ENCODE measurements at regions not wholly inside any gene's neighbourhood (a gene's known extent, or its start where the extent isn't known, plus 50 kb on each side); places are given as distances from the start of the nearest gene placed in this dataset.
"Not testable (repeated sequence)": the region's sequence is repeated elsewhere in the genome, so short reads cannot be mapped to it uniquely, and the experiment has no call there.

DNA sequence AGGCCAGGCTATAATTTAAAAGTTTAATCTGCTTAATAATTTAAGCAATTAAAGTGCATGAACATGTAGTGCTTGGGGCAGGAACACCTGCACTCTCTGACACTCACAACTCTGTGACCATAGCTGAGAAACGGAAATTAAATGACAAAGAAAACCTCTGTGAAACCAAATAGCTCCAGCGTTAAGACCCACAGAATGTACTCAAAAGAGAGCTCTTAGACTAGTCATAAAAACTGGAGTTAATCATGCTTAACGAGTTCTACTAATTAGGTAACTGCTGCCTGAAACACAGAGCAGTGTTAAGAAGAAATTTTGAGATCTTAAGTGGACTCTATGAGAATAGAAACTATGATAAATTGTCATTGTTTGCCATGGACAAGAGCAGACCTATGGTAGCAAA, 174.4 kb upstream of the SPIN4 start:
- Histone ChIP-seq H3K79me2 (ENCODE audit: control insufficient read depth, insufficient read depth, low read length, unreplicated experiment) (no peaks in the 10 kb centered on the region), H3K36me3 (ENCODE audit: insufficient read depth, low read length) (no peaks in the 10 kb centered on the region), H3K27ac (ENCODE audit: low read depth, low read length) (no peak overlapping the region), H3K4me3 (ENCODE audit: low read depth, low read length) (no peak overlapping the region), H2AFZ (ENCODE audit: low read length, unreplicated experiment) (no peak overlapping the region), H3K27me3 (ENCODE audit: insufficient read depth, low read length) (no peaks in the 10 kb centered on the region), H3K4me1 (ENCODE audit: control insufficient read depth, insufficient read depth, low read length, unreplicated experiment) (no peaks in the 10 kb centered on the region)

GRCh38 chrX:63519368-63519767, 168.2 kb upstream of the SPIN4 start:
- H3K79me2 ChIP-seq (ENCODE audit: control insufficient read depth, insufficient read depth, low read length, unreplicated experiment); H3K27me3 ChIP-seq (ENCODE audit: insufficient read depth, low read length); H3K36me3 ChIP-seq (ENCODE audit: insufficient read depth, low read length); H3K4me1 ChIP-seq (ENCODE audit: control insufficient read depth, insufficient read depth, low read length, unreplicated experiment); H2AFZ ChIP-seq (ENCODE audit: low read length, unreplicated experiment); H3K27ac ChIP-seq (ENCODE audit: low read depth, low read length); H3K4me3 ChIP-seq (ENCODE audit: low read depth, low read length): not testable (repeated sequence)

DNA sequence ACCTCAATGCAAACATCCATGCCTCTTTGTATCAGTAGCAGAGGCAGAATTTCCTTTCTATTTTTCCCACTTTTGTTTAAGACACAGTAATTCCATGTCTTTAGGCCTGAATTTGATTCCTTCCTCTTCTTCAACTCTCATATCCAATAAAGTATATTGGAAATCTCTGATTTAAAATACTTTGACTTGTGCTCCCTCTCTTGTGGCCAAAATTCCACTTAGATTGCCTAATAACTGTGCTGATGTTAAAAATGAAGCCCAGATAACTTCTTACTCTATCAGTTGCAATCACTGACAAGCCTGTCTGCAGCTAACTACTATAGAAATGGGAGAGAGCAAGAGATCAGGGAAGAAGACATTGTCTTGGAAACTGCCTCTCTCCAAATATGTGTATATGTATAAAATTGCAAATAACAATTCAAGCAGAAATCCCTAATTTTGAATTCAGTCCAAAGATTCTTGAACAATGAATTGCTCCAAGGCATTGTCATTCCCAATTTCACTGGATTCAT, 163.5 kb upstream of the SPIN4 start:
- peaks cover 21% of the 10 kb centered on the region for H3K4me1 ChIP-seq (ENCODE audit: control insufficient read depth, insufficient read depth, low read length, unreplicated experiment)
- no peak overlapping the region for H2AFZ ChIP-seq (ENCODE audit: low read length, unreplicated experiment)
- no peaks in the 10 kb centered on the region for H3K79me2 ChIP-seq (ENCODE audit: control insufficient read depth, insufficient read depth, low read length, unreplicated experiment)
- peak overlapping the region; percentile 75 for H3K27ac ChIP-seq (ENCODE audit: low read depth, low read length)
- no peaks in the 10 kb centered on the region for H3K36me3 ChIP-seq (ENCODE audit: insufficient read depth, low read length)
- H3K27me3 ChIP-seq (ENCODE audit: insufficient read depth, low read length) = no peaks in the 10 kb centered on the region
- peak overlapping the region; percentile 25; the same call in 1 of the 2 replicates for H3K4me3 ChIP-seq (ENCODE audit: low read depth, low read length)

- Histone ChIP-seq H2AFZ (ENCODE audit: low read length, unreplicated experiment) (no peak overlapping the region), H3K79me2 (ENCODE audit: control insufficient read depth, insufficient read depth, low read length, unreplicated experiment) (no peaks in the 10 kb centered on the region), H3K4me3 (ENCODE audit: low read depth, low read length) (peak overlapping the region; percentile 25; the same call in 1 of the 2 replicates), H3K36me3 (ENCODE audit: insufficient read depth, low read length) (no peaks in the 10 kb centered on the region), H3K27ac (ENCODE audit: low read depth, low read length) (peak overlapping the region; percentile 75), H3K4me1 (ENCODE audit: control insufficient read depth, insufficient read depth, low read length, unreplicated experiment) (peaks cover 21% of the 10 kb centered on the region), H3K27me3 (ENCODE audit: insufficient read depth, low read length) (no peaks in the 10 kb centered on the region)
These were observed 162.9 kb upstream of the SPIN4 start for GRCh38 chrX:63513825-63514568.

DNA sequence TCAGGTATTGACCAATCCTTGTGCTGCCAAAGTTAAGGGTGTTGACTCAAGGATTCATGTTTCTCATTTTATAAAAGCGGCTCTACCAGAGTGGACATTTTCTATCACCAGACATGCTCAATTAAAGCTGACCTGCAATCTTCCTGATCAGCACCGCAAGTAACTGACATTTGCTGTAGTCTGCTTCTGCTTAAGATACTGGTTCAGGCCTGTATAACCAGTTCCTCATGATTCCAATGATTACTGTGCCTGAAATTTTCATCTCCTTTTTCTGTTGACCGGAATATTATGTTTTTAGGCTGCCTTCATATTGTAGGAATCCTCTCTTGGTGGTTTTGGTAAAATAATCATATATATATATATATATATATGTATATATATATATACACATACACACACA, 160.2 kb upstream of the SPIN4 start:
- H3K36me3 ChIP-seq (ENCODE audit: insufficient read depth, low read length) = no peaks in the 10 kb centered on the region
- H3K27me3 ChIP-seq (ENCODE audit: insufficient read depth, low read length) = no peaks in the 10 kb centered on the region
- H3K79me2 ChIP-seq (ENCODE audit: control insufficient read depth, insufficient read depth, low read length, unreplicated experiment) = no peaks in the 10 kb centered on the region
- no peak overlapping the region for H3K27ac ChIP-seq (ENCODE audit: low read depth, low read length)
- H2AFZ ChIP-seq (ENCODE audit: low read length, unreplicated experiment) = no peak overlapping the region
- H3K4me3 ChIP-seq (ENCODE audit: low read depth, low read length) = no peak overlapping the region
- H3K4me1 ChIP-seq (ENCODE audit: control insufficient read depth, insufficient read depth, low read length, unreplicated experiment) = peaks cover 21% of the 10 kb centered on the region

- Histone ChIP-seq H3K36me3 (ENCODE audit: insufficient read depth, low read length) (no peaks in the 10 kb centered on the region), H2AFZ (ENCODE audit: low read length, unreplicated experiment) (no peak overlapping the region), H3K27me3 (ENCODE audit: insufficient read depth, low read length) (no peaks in the 10 kb centered on the region), H3K27ac (ENCODE audit: low read depth, low read length) (no peak overlapping the region), H3K79me2 (ENCODE audit: control insufficient read depth, insufficient read depth, low read length, unreplicated experiment) (no peaks in the 10 kb centered on the region), H3K4me1 (ENCODE audit: control insufficient read depth, insufficient read depth, low read length, unreplicated experiment) (peaks cover 18% of the 10 kb centered on the region), H3K4me3 (ENCODE audit: low read depth, low read length) (no peak overlapping the region)
These were observed 157.5 kb upstream of the SPIN4 start for GRCh38 chrX:63508668-63509067.

GRCh38 chrX:63506320-63506719, 155.2 kb upstream of the SPIN4 start:
- no peaks in the 10 kb centered on the region for H3K79me2 ChIP-seq (ENCODE audit: control insufficient read depth, insufficient read depth, low read length, unreplicated experiment)
- H3K27me3 ChIP-seq (ENCODE audit: insufficient read depth, low read length) = no peaks in the 10 kb centered on the region
- H3K36me3 ChIP-seq (ENCODE audit: insufficient read depth, low read length) = no peaks in the 10 kb centered on the region
- no peak overlapping the region for H3K27ac ChIP-seq (ENCODE audit: low read depth, low read length)
- H3K4me3 ChIP-seq (ENCODE audit: low read depth, low read length) = no peak overlapping the region
- H2AFZ ChIP-seq (ENCODE audit: low read length, unreplicated experiment) = no peak overlapping the region
- peaks cover 17% of the 10 kb centered on the region for H3K4me1 ChIP-seq (ENCODE audit: control insufficient read depth, insufficient read depth, low read length, unreplicated experiment)

- no peak overlapping the region for H2AFZ ChIP-seq (ENCODE audit: low read length, unreplicated experiment)
- no peak overlapping the region for H3K4me3 ChIP-seq (ENCODE audit: low read depth, low read length)
- no peaks in the 10 kb centered on the region for H3K27me3 ChIP-seq (ENCODE audit: insufficient read depth, low read length)
- 0 out of 2 replicates have a peak, but pooled peaks cover 4% of the 10 kb centered on the region for H3K36me3 ChIP-seq (ENCODE audit: insufficient read depth, low read length)
- peaks cover 17% of the 10 kb centered on the region for H3K4me1 ChIP-seq (ENCODE audit: control insufficient read depth, insufficient read depth, low read length, unreplicated experiment)
- H3K79me2 ChIP-seq (ENCODE audit: control insufficient read depth, insufficient read depth, low read length, unreplicated experiment) = no peaks in the 10 kb centered on the region
- H3K27ac ChIP-seq (ENCODE audit: low read depth, low read length) = no peak overlapping the region
These were observed 152.4 kb upstream of the SPIN4 start for GRCh38 chrX:63503541-63503940.

GRCh38 chrX:63488546-63489373, 137.6 kb upstream of the SPIN4 start:
- H3K4me3 ChIP-seq (ENCODE audit: low read depth, low read length) = no peak overlapping the region
- H3K4me1 ChIP-seq (ENCODE audit: control insufficient read depth, insufficient read depth, low read length, unreplicated experiment) = no peaks in the 10 kb centered on the region
- no peak overlapping the region for H3K27ac ChIP-seq (ENCODE audit: low read depth, low read length)
- no peaks in the 10 kb centered on the region for H3K79me2 ChIP-seq (ENCODE audit: control insufficient read depth, insufficient read depth, low read length, unreplicated experiment)
- H3K36me3 ChIP-seq (ENCODE audit: insufficient read depth, low read length) = no peaks in the 10 kb centered on the region
- H3K27me3 ChIP-seq (ENCODE audit: insufficient read depth, low read length) = no peaks in the 10 kb centered on the region
- H2AFZ ChIP-seq (ENCODE audit: low read length, unreplicated experiment) = no peak overlapping the region

GRCh38 chrX:63475200-63475599, 124.1 kb upstream of the SPIN4 start:
- no peak overlapping the region for H2AFZ ChIP-seq (ENCODE audit: low read length, unreplicated experiment)
- no peak overlapping the region for H3K4me3 ChIP-seq (ENCODE audit: low read depth, low read length)
- no peaks in the 10 kb centered on the region for H3K27me3 ChIP-seq (ENCODE audit: insufficient read depth, low read length)

More at GRCh38 chrX:63475200-63475599, 124.1 kb upstream of the SPIN4 start:
- H3K79me2 ChIP-seq (ENCODE audit: control insufficient read depth, insufficient read depth, low read length, unreplicated experiment) = no peaks in the 10 kb centered on the region
- no peaks in the 10 kb centered on the region for H3K36me3 ChIP-seq (ENCODE audit: insufficient read depth, low read length)
- H3K27ac ChIP-seq (ENCODE audit: low read depth, low read length) = no peak overlapping the region
- no peaks in the 10 kb centered on the region for H3K4me1 ChIP-seq (ENCODE audit: control insufficient read depth, insufficient read depth, low read length, unreplicated experiment)
